ENCODE measurements at regions not wholly inside any gene's neighbourhood (a gene's known extent, or its start where the extent isn't known, plus 50 kb on each side); places are given as distances from the start of the nearest gene placed in this dataset.
A peak's percentile ranks its signal among the peaks of the same experiment; 100 is the strongest.

GRCh38 chr1:102178480-102178879, 181.8 kb upstream of the OLFM3 start:
- no peak overlapping the region for H3K27ac ChIP-seq
- TF ChIP-seq CTCF (conservative IDR thresholded peaks at IDR 0.05) = no peak

GRCh38 chr1:102174259-102174863, 177.6 kb upstream of the OLFM3 start:
- H3K27ac ChIP-seq = no peak overlapping the region

GRCh38 chr1:102172200-102172599, 175.5 kb upstream of the OLFM3 start:
- TF ChIP-seq CTCF (conservative IDR thresholded peaks at IDR 0.05) = no peak
- no peak overlapping the region for H3K27ac ChIP-seq

More at GRCh38 chr1:102174259-102174863, 177.6 kb upstream of the OLFM3 start:
- peak; percentile 69 for TF ChIP-seq CTCF (conservative IDR thresholded peaks at IDR 0.05)

GRCh38 chr1:102163799-102164198, 167.1 kb upstream of the OLFM3 start:
- no peak overlapping the region for H3K27ac ChIP-seq
- no peak for TF ChIP-seq CTCF (conservative IDR thresholded peaks at IDR 0.05)

- no peak overlapping the region for H3K27ac ChIP-seq
- no peak for TF ChIP-seq CTCF (conservative IDR thresholded peaks at IDR 0.05)
Measured at GRCh38 chr1:102151242-102151641, 154.5 kb upstream of the OLFM3 start.

- TF ChIP-seq CTCF (conservative IDR thresholded peaks at IDR 0.05) = no peak
- H3K27ac ChIP-seq = no peak overlapping the region
Measured at GRCh38 chr1:102120910-102121309, 124.2 kb upstream of the OLFM3 start.

- TF ChIP-seq CTCF (conservative IDR thresholded peaks at IDR 0.05) = no peak
Measured at GRCh38 chr1:102118150-102118549, 121.4 kb upstream of the OLFM3 start.

More at GRCh38 chr1:102118150-102118549, 121.4 kb upstream of the OLFM3 start:
- no peak overlapping the region for H3K27ac ChIP-seq
